ENCODE measurements at regions not wholly inside any gene's neighbourhood (a gene's known extent, or its start where the extent isn't known, plus 50 kb on each side); places are given as distances from the start of the nearest gene placed in this dataset.
"Not testable (repeated sequence)": the region's sequence is repeated elsewhere in the genome, so short reads cannot be mapped to it uniquely, and the experiment has no call there.

DNA sequence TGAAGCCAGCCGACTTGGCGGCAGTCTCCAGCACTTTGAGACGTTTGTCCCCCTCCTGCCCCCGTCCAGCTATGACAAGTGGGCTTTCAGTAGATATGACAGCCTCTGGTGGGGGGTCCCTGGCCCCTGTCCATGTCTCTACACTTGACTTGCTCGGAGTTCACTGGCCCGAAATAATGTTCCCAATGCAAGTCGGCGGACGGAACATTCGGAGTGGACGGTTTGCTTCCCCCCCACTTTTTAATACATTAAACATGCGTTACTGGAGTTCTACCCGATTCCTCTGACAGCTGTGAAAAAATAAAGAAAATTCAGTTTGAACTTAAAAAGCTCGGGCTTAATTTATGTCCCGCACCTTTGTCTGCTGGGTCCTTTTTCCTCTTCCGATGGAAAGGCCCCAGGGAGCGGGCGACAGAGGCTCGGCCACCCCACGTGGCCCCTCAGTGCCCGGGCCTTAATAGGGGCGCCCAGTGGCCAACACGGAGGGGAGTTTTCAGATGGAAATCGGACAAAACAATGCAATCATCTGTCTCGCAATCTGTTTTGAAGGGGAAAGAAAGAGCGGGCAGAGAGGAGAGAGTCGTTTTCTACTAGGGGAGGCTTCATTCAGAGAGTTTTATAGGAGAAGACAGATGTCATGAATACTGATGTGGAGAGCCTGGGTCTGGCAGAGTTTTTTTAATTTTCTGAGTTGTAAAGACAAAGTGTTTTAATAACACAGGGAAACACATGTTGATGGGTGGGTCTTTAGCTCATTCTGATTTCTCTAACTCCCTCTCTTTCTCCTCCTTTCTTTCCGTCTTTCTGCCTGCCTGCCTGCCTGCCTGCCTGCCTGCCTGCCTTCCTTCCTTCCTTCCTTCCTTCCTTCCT lies 50.2 kb downstream of the SMIM38 start:
- DNase-seq (ENCODE audit: extremely low read depth, low read depth), result no peak

DNA sequence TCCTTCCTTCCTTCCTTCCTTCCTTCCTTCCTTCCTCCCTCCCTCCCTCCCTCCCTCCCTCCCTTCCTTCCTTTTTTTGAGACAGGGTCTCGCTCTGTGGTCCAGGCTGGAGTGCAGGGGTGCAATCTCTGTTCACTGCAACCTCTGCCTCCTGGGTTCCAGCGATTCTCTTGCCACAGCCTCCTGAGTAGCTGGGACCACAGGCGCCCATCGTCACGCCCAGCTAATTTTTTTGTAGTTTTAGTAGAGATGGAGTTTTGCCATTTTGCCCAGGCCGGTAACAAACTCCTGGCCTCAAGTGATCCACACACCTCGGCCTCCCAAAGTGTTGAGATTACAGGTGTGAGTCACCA lies 50.9 kb downstream of the SMIM38 start:
- DNase-seq (ENCODE audit: extremely low read depth, low read depth), result not testable (repeated sequence)

DNA sequence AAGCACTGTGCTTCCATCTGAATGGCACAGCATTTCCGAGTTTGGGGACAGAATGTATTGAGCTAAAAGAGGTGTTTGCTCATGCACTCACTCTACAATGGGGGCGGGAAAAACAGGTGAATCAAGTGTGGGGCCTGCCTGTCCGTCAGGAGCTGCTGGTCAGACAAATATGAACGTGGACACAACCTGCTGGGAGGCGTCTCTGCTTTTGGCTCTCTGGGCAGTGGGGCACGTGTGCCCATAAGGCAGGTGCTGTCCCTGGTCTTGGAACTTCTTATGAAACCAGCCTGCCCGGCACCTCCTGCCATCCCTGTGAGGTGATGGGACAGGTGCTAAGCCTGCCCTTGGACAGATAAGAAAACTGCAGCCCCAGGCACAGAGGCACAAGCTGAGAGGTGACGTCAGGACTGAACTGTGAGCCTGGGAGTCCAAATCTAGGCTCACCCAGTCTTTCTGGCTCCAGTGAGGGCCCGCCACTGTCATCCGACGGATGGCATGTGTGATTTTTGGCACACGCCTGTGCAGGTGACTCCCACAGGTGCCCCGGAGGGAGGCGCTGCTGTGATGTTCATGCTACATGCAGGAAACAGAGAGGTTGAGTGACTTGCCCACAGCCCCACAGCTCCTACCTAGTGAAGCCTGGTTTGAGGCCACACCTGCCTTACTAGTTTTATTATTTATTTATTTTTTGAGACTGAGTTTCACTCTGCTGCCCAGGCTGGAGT lies 51.6 kb downstream of the SMIM38 start:
- no peak for DNase-seq (ENCODE audit: extremely low read depth, low read depth)

DNA sequence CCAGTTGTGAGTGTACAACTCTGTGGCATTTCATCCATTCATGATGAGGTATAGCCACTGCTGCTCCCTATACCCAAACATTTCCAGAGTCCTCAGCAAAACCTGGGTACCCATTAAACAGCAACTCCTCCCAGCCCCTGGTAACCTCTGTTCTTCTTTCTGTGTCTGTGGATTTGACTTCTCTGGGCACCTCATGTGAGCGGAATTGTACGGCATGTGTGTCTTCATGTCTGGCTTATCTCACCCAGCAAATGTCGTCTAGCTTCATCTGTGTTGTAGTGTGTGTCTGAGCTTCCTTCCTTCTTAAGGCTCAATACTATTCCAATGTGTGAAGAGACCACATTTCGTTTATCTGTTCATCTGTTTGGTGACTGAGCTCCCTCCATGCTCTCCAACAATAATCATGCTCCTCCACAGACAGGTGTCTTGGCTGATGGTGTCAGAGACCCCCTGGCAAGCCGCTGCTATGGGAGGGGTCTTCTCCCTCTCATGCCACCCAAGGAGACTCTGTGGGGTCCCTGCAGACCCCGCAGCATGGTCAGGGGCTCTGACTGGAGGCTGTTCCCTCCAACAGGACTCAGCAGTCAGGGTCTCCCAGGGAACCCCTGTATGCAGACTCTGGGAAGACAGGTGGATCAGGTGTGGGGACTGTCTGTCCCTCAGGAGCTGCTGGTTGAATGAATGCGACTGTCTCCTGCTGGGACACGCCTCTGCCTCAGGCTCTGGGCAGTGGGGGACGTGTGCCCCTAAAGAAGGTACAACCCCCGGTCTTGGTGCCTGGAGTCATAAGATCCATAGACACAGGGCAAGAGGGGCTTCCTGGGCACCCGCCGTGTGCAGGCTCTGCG lies 52.7 kb downstream of the SMIM38 start:
- no peak for DNase-seq (ENCODE audit: extremely low read depth, low read depth)

DNA sequence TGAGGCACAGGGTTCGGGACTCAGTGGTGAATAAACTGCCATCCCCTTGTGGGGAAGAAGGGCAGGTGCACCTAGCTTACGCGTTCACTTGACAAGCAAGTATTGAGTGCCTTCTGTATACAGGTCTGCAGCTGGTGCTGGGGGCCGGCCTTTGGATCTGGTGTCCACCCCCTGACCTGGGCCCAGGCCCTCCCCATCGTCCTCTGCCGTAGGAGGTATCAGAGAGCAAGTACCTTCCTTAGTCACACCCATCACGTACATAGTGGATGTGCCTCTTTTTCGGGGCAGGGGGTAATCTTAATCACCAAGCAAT lies 53.3 kb downstream of the SMIM38 start:
- no peak for DNase-seq (ENCODE audit: extremely low read depth, low read depth)

DNA sequence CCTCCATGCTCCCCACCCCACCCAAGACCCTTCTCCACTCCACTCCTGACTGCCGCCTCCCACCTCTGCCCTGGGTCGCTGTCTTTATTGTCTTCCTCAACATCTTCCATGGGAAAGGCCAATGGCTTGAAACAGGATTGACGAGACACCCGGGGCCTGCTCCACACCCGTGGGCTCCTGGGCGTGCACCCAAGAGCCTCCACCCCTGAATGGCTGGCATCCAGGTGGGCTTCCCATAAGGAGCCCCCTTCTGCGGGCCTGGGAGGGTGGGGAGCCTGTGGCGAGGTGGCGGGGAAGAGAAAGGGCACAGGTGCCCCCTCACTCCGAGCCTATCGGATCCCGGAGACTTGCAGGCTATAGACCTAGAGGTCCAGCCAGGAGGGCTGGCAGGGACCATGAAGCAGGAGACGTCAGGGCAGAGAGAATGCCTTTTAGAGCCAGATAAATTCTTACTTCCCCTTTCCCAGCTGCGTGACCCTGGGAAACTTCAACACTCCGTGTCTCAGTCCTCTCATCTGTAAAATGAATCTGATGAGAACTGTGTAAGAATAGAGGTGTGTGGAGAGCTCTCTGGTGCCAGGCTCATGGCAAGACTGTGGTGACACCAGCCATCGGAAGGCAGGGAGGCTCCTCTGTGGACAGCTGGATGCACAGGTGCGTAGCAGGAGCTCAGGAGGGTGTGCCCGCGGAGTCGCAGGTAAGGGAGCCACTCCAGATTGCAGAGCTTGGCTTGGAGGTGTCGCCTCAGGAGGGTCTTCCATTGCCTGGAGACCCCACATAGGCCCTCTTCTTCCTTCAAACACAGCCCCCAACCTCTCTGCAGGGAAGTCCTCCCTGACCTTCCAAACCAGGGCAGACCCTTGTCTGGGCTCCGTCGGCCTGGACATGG lies 53.9 kb downstream of the SMIM38 start:
- no peak for DNase-seq (ENCODE audit: extremely low read depth, low read depth)

DNA sequence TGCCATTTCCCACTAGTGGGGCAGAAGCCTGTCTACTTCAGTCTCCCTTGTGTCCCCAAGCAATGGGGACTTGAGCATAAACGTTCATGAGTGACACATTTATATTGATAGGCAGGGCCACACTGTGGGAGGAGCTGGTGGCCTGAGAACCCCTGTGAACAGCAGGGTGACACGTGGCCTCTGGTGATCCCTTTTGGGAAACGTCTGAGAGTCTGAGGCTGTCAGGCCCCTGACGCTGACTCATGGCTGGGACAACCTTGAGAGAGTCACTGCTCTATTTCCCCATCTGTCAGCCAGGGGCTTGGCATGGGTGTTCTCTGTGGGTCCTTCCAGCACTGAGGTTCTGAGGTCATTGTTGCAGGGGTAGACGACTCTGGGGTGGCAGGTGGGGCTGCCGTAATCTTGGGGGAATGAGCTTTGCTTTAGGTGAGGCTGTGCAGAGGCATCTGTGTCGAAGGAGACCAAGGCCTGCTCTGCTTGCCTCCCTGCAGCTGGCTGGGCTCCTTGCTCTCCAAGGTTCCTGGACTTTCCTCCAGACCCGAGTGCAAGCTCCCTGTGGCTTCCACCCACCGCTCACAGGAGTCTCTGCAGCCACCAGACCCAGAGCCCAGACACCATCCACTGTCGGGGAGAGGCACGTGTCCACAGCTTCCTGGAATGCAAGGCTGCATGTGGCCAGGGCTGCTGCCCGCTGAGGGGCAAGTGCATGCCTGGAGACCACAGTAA lies 54.7 kb downstream of the SMIM38 start:
- no peak for DNase-seq (ENCODE audit: extremely low read depth, low read depth)

DNA sequence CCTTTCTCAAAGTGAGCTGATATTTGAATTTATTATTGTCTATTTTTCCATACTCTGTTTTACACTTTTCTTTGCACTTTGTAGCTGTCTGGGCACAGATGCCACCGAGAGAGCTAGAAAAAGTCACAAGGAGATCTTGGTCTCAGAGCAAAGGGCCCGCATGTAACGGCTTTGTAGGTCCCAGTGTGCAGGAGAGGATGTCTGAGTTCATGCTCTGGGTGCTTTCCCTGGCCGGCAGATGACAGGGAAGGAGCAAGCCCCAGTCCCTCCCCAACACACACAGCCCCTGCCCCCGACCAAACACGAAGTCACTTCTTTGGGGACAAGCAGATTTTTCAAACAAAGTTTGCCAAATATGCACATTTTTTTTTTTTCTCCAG lies 55.8 kb downstream of the SMIM38 start:
- no peak for DNase-seq (ENCODE audit: extremely low read depth, low read depth)

DNA sequence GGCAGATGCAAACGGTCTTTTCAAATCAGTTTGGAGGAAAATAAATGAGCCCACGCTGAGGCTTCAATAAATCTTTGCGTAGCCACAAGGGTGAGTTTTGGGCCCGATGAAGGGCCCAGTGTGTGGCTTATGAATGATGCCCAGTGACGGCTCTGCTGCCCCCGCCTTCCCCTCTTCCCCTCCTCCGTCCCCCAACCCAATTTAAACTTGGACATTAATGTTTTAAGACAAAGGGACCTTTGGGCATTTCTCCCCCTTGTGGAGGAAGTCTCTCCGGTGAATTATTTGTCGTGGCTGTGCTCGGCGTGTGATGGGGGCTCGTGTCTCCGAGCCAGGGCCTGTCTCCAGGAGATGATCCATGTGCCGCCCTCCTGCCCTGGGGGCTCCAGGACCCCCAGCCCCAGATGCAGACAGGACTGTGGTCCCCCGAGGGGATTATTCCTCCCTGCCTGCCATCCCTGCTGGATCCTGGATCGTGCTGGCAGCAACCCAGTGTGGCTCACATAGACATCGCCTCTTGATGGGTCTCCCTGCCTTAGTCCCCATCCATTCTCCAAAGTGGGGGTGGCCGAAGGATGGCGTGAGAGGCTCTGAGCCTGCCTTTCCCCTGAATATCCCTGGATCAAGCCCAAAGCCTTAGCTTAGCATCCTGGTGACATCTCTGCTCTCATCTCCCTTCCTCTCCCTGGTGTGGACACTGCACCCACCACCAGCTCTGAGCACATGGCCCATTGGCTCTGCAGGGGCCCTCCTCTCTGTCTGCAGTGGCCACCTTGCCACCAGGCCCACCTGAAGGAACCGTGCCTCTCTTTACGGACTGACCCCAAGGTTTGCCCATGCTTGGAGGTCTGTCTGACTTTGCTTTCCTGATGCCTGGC lies 56.4 kb downstream of the SMIM38 start:
- no peak for DNase-seq (ENCODE audit: extremely low read depth, low read depth)

DNA sequence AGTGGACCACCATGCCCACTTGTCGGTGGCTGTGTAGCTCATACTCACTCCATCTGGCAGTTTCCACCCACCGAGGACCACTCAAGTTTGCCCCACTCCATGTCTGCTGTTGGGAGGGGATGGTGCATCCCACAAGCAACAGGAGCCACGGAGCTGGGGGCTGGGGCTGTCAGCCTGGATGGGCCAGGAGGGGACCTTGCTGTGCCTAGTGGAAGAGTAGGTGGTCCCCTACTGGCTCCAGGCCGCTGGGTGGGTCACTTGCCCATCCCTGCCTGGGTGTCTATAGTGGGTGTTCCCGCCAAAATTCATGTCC lies 57.0 kb downstream of the SMIM38 start:
- no peak for DNase-seq (ENCODE audit: extremely low read depth, low read depth)

DNA sequence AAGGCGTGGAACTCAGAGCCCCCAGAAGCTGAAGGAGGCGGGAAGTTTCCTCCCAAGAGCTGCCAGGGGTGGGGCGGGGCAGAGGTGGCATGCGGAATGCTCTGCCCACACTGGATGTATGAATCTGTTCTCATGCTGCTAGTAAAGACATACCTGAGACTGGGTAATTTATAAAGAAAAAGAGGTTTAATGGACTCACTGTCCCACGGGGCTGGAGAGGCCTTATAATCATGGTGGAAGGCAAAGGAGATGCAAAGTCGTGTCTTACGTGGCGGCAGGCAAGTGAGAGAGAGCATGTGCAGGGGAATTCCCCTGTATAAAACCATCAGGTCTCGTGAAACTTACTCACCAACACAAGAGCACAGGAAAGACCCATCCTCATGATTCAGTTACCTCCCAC lies 57.6 kb downstream of the SMIM38 start:
- no peak for DNase-seq (ENCODE audit: extremely low read depth, low read depth)

DNA sequence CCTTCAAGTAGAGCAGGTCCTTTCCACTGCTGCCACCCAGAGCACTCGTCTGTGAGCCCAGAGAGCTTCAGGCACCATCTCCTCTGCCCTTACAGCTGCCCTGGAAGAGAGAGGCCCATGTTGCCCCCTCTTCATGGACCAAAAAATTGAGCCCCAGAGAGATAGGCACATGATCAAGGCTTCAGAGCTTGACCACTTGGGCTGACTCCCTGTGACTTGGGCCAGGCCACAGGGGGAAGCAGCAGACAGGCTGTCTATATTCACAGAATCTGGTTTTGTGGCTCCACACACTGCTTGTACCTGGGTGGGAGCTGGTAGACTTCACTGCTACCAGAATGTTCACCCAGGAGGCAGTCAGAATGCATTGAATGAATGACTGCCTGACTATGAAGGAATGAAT lies 58.2 kb downstream of the SMIM38 start:
- DNase-seq (ENCODE audit: extremely low read depth, low read depth), result no peak

DNA sequence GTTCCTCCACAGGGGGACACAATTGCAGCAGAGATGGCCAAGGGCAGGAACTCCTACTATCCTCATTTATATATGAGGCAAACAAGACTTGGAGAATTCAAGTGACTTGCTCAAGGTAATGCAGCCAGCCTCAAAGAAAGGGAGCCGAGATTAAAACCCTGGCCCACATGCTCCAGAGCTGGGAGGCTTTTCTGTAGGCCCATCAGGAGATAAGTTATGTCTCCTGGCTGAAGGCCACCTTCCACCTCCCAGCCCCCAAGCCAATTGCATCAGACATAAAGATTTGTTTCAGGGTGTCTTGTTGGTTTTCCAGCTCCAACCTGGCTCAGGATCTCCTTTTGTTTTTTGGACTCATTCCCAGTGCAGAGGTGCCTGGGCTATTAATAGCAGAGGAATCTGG lies 59.5 kb downstream of the SMIM38 start:
- DNase-seq (ENCODE audit: extremely low read depth, low read depth), result no peak

DNA sequence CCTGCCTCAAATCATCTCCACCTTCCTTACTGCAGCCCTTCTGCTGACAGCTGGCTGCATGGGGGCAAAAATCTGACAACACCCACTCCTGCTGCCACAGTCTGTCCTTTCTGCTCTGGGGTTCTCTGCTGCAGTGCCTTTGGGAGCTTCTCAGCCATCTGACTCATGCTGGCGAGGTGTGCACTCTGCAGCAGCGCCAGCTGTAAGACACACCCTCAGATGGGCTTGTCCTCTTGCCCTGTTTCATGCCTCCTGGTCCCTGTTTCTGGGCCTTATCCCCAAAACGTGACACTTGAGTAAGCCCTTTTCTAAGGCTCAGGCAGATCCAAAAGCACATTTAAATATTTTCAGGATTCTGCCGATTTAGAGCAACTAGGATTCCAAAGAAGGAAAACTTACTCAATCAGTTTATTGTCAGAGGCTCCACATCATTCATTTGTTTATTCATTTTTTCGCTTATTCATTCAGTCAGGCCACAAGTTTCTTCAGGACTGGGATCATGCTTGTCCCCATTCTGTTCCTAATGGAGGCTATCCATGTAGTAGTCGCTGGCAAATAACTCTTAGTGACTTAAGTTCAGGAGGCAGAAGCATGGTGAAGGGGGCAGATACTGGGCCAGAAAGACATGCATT lies 60.2 kb downstream of the SMIM38 start:
- DNase-seq (ENCODE audit: extremely low read depth, low read depth), result no peak

DNA sequence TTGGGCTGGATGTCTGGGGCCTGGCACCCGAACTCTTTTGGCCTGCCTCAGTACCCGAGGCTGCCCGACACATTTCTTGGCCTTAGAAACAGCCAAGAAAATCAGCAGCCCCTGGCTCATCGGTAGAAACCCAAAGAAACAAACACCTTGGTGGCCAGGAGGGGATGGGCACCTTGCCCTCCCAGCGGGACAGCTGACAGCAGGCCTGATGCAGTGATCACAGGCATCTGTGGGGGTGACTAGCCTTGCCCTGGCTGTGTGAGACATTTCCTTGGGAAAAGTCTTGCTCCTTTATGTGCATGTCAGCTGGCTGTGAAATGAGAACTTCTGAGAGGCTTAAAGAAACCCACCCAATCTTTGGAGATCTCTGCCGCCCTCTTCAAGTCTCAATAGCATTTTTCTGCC lies 60.9 kb downstream of the SMIM38 start:
- no peak for DNase-seq (ENCODE audit: extremely low read depth, low read depth)

DNA sequence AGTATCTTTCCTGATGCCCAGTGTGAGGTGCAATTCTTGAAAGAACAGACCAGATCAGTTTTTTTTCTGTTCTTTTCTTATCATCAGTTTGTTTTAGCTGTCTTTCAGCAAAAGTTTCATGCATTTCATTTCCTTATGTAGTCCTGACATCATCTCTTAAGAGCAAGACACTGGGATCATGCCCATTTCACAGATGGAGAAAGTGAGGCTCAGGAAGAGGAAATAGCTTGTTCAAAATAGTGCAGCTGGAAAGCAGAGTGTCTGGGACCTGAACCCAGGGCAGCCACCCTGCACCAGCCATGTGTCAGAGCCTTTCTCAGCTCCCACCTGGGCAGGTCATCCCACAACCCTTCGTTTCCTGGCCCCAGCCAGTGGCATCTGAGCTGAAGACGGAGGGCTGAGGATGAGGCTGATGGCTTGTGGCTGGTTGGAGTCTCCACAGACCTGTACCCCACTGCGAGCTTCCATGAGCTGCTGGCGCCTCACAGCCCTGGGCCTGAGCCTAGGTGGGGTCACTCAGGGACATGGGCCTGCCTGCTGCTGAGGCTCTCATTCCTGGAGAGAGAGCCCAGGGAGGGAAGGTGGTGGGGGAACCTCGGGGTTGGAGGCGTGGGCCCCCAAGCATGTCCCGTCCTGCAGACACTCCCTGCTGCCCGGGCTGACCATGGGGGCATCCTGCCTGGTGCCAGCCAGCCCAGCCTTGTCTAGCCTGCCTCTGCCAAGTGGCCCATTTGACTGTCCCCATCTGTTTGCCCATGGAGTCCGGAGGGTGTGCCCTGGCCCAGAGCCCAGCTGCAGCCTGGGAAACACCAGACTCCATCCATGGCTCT lies 61.8 kb downstream of the SMIM38 start:
- no peak for DNase-seq (ENCODE audit: extremely low read depth, low read depth)

DNA sequence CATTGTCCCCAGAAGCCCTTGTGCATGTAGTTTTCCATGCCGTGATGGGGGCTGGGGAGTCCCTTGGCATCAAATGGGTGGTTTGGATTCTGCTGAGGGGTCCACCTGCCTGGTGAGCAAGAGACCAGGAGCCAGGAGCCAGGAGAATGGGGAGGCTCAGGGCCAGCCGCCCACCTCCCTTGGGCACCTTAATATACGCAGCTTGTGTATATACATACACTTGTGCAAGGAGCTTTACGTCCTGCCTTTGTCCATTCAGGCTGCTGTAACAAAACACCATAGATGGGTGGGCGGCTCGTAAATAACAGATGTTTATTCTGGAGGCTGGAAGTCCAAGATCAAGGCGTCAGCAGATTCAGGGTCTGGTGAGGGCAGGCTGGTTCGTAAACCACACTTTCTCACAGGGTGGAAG lies 62.5 kb downstream of the SMIM38 start:
- DNase-seq (ENCODE audit: extremely low read depth, low read depth), result no peak
